Panc1 (cell line): ENCODE measurements at regions not wholly inside any gene's neighbourhood (a gene's known extent, or its start where the extent isn't known, plus 50 kb on each side); places are given as distances from the start of the nearest gene placed in this dataset.

Experiments
- ATAC-seq: fragments of 200-7000 bp; cut with Tn5 transposase; 2 replicates; pipeline ENCODE4 v1.9.1; 2020; ENCODE audit warnings: mild to moderate bottlenecking, moderate library complexity
- BruUV-seq: library from RNA; stranded (reverse); fragments of 400-500 nt; replicated peaks from 2 replicates; lab custom pipeline; 2021; lab: Mats Ljungman, UMichigan
- CTCF ChIA-PET: fragments of 300-600 bp; sonication (Branson Sonifier 250); formaldehyde crosslinking; loops from one replicate; lab custom pipeline; 2022; ENCODE audit warnings: antibody characterized with exemption; lab: Charles Lee
- POLR2A ChIA-PET: fragments of 300-600 bp; sonication (Branson Sonifier 250); formaldehyde crosslinking; loops from one replicate; lab custom pipeline; 2022; ENCODE audit warnings: antibody characterized with exemption; lab: Charles Lee
- DNase-seq: peaks from one replicate; pipeline ENCODE4 v3.0.0-alpha.2; 2010; ENCODE audit warnings: low read depth, low spot score
- H3K27ac ChIP-seq: 2 replicates; pipeline ENCODE4 v1.5.1; 2011; ENCODE audit warnings: mild to moderate bottlenecking, low read length, inconsistent platforms
- H3K27me3 ChIP-seq: fragments of 200-500 bp; sonication (Bioruptor generic); 2 replicates; pipeline ENCODE4 v1.6.0; 2014; ENCODE audit warnings: low read length, inconsistent platforms; ENCODE audit not compliant: control insufficient read depth, insufficient read depth
- H3K36me3 ChIP-seq: fragments of 200-500 bp; sonication (Bioruptor generic); 2 replicates; pipeline ENCODE4 v1.5.1; 2014; ENCODE audit warnings: inconsistent platforms, mild to moderate bottlenecking, low read length, moderate library complexity; ENCODE audit not compliant: control insufficient read depth, insufficient read depth
- H3K4me1 ChIP-seq: 2 replicates; pipeline ENCODE4 v1.5.1; 2011; ENCODE audit warnings: inconsistent platforms, mild to moderate bottlenecking, low read length, moderate library complexity; ENCODE audit not compliant: control insufficient read depth, insufficient read depth
- H3K4me3 ChIP-seq, 2 experiments: 2 replicates each; pipeline ENCODE4 v1.5.1; 2011 to 2012; ENCODE audit warnings: low read depth in 2 of 2, low read length in 2 of 2, mild to moderate bottlenecking in 2 of 2, inconsistent platforms in 1 of 2, moderate library complexity in 1 of 2
- H3K9me3 ChIP-seq: fragments of 200-500 bp; sonication (Bioruptor generic); 2 replicates; pipeline ENCODE4 v1.5.1; 2014; ENCODE audit warnings: low read depth, mild to moderate bottlenecking, inconsistent platforms, low read length, moderate library complexity; ENCODE audit not compliant: control insufficient read depth, insufficient read depth
- CTCF ChIP-seq: fragments of 450-650 bp; IDR thresholded peaks from 2 replicates; pipeline ENCODE4 v1.5.1; 2017; ENCODE audit warnings: mild to moderate bottlenecking
- POLR2AphosphoS5 ChIP-seq: IDR thresholded peaks from 2 replicates; pipeline ENCODE4 v1.6.1; 2012; ENCODE audit warnings: mild to moderate bottlenecking, low read depth, low read length, moderate library complexity
- SIN3A ChIP-seq: IDR thresholded peaks from 2 replicates; pipeline ENCODE4 v1.6.1; 2012; ENCODE audit warnings: low read depth, mild to moderate bottlenecking, low read length, moderate library complexity, borderline replicate concordance; ENCODE audit not compliant: insufficient read depth
- TCF7L2 ChIP-seq: IDR thresholded peaks from 2 replicates; pipeline ENCODE4 v1.6.1; 2011; ENCODE audit warnings: mild to moderate bottlenecking, low read depth, low read length, inconsistent platforms
- in situ Hi-C: cut with HindIII; loops from 2 replicates; pipeline ENCODE4 v1.10.0; 2016; ENCODE audit warnings: low sequenced_read_pairs, low pct_unique_long_range_greater_than_20kb
- intact Hi-C: fragments of 100-400 bp; cut with micrococcal nuclease; formaldehyde crosslinking; loops from one replicate; pipeline ENCODE4 v1.10.0; 2022; ENCODE audit not compliant: unreplicated experiment
- TF ChIP-seq, protein P1 (sequence below), 2 experiments: IDR thresholded peaks; 2 replicates each; pipeline ENCODE4 v1.6.1; 2011 to 2012; ENCODE audit warnings: low read depth in 2 of 2, control low read depth in 1 of 2, low read length in 1 of 2, mild to moderate bottlenecking in 1 of 2, moderate library complexity in 1 of 2; ENCODE audit not compliant: insufficient read depth in 1 of 2

DNA sequence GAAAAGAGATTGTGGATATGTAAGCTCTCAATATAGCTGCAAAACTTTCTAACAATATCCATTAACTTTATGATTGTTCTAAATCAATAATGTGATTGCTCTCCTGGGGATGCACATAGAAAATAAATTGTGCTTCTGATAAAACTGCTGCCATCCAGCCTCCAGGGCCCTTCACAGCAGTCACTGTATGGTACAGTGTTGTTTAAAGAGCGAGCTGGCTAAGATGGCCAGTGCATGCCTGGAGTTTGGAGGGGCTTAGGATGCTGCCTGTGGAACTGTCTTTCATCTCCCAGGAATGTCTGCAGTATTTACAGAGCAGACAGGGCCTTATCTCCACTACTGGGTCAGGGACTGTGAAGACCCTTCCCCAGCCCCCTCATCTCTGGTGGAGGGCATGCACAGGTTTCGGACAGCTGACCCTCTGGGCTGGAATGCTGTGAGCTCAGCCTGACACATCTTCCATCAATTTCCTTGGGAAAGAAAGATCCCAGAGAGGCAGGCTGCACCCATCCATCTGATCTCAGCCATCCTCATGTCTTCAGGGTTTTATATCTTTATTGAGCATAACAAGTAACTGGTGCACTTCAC, 137.0 kb downstream of the PLPP3 start:
- no peaks in the 10 kb centered on the region for H3K36me3 ChIP-seq
- ChIA-PET POLR2A (no interaction called here), CTCF (interaction anchor here (0.6 kb wide), 1 partner anchor 56 kb away, joined by 4 read pairs; no protein-coding TSS in a partner anchor)
- TF ChIP-seq CTCF (no peak), POLR2AphosphoS5 (no peak), SIN3A (no peak), TCF7L2 (no peak)
- TF ChIP-seq, protein P1, sequence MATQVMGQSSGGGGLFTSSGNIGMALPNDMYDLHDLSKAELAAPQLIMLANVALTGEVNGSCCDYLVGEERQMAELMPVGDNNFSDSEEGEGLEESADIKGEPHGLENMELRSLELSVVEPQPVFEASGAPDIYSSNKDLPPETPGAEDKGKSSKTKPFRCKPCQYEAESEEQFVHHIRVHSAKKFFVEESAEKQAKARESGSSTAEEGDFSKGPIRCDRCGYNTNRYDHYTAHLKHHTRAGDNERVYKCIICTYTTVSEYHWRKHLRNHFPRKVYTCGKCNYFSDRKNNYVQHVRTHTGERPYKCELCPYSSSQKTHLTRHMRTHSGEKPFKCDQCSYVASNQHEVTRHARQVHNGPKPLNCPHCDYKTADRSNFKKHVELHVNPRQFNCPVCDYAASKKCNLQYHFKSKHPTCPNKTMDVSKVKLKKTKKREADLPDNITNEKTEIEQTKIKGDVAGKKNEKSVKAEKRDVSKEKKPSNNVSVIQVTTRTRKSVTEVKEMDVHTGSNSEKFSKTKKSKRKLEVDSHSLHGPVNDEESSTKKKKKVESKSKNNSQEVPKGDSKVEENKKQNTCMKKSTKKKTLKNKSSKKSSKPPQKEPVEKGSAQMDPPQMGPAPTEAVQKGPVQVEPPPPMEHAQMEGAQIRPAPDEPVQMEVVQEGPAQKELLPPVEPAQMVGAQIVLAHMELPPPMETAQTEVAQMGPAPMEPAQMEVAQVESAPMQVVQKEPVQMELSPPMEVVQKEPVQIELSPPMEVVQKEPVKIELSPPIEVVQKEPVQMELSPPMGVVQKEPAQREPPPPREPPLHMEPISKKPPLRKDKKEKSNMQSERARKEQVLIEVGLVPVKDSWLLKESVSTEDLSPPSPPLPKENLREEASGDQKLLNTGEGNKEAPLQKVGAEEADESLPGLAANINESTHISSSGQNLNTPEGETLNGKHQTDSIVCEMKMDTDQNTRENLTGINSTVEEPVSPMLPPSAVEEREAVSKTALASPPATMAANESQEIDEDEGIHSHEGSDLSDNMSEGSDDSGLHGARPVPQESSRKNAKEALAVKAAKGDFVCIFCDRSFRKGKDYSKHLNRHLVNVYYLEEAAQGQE (IDR thresholded peaks at IDR 0.05; ENCODE audit: insufficient read depth in 1 of 2, low read depth in 2 of 2, low read length in 1 of 2): no peak
- intact Hi-C loops (no loop called here), in situ Hi-C loops (no loop called here)
- H3K4me3 ChIP-seq: no peak overlapping the region
- no peaks in the 10 kb centered on the region for H3K4me1 ChIP-seq
- no peaks in the 10 kb centered on the region for H3K9me3 ChIP-seq
- DNase-seq (no peak), ATAC-seq (no peak)
- no peaks in the 10 kb centered on the region; the same call in 1 of the 2 replicates for H3K27me3 ChIP-seq
- no TSS peak for BruUV-seq
- H3K27ac ChIP-seq: no peak overlapping the region

GRCh38 chr1:56441601-56442000, 137.8 kb downstream of the PLPP3 start:
- H3K27ac ChIP-seq: no peak overlapping the region
- TF ChIP-seq CTCF (no peak), SIN3A (no peak)
- TF ChIP-seq, protein P1 (IDR thresholded peaks at IDR 0.05; ENCODE audit: insufficient read depth in 1 of 2, low read depth in 2 of 2, low read length in 1 of 2): no peak
- no TSS peak for BruUV-seq
- CTCF ChIA-PET: interaction anchor here (0.6 kb wide), 1 partner anchor 57 kb away, joined by 4 read pairs; no protein-coding TSS in a partner anchor
- H3K27me3 ChIP-seq: no peaks in the 10 kb centered on the region; the same call in 1 of the 2 replicates
- H3K4me1 ChIP-seq: no peaks in the 10 kb centered on the region
- no peaks in the 10 kb centered on the region for H3K36me3 ChIP-seq
- in situ Hi-C loops: no loop called here
- POLR2A ChIA-PET: no interaction called here
- no peak overlapping the region for H3K4me3 ChIP-seq
- ATAC-seq: no peak
- no peaks in the 10 kb centered on the region for H3K9me3 ChIP-seq
- DNase-seq: no peak
- intact Hi-C loops: no loop called here
